ENCODE measurements at regions not wholly inside any gene's neighbourhood (a gene's known extent, or its start where the extent isn't known, plus 50 kb on each side); places are given as distances from the start of the nearest gene placed in this dataset.

GRCh38 chr20:57898332-57898731, 188.5 kb upstream of the PMEPA1 start:
- H4K20me1 ChIP-seq (ENCODE audit: insufficient read depth, low read length) = no peaks in the 10 kb centered on the region
- no peak for ATAC-seq (ENCODE audit: low read depth)
- no peaks in the 10 kb centered on the region for H3K4me1 ChIP-seq (ENCODE audit: control insufficient read depth, insufficient read depth, low read length)
- H4K5ac ChIP-seq (ENCODE audit: low read depth, low read length) = no peak overlapping the region
- no peak for DNase-seq
- H3K36me3 ChIP-seq (ENCODE audit: control insufficient read depth, insufficient read depth, low read length) = no peaks in the 10 kb centered on the region
- no peak overlapping the region for H4K8ac ChIP-seq (ENCODE audit: low read depth in 2 of 2, low read length in 2 of 2)
- WGBS, 2 experiments (ENCODE audit: extremely low coverage in 2 of 2, insufficient read length in 1 of 2) = no CpG with 5 or more reads among the region's 4 CpGs
- H3K18ac ChIP-seq (ENCODE audit: low read depth, low read length) = no peak overlapping the region
- no peaks in the 10 kb centered on the region for H3K9me1 ChIP-seq (ENCODE audit: insufficient read depth, low read length)
- dilution Hi-C loops (cut with HindIII; ENCODE audit: low sequenced_read_pairs, unreplicated experiment) = no loop called here
- no peak overlapping the region for H4K91ac ChIP-seq (ENCODE audit: insufficient read depth, low read depth, low read length)
- H2BK120ac ChIP-seq (ENCODE audit: low read depth, low read length) = no peak overlapping the region
- no peak overlapping the region for H3K14ac ChIP-seq (replicated peaks; ENCODE audit: low read depth, low read length)
- no peak overlapping the region for H2BK20ac ChIP-seq (ENCODE audit: low read depth, low read length)
- no peaks in the 10 kb centered on the region for H3K79me1 ChIP-seq (ENCODE audit: low read depth in 1 of 2, low read length in 2 of 2)
- CTCF ChIA-PET = no interaction called here
- no peak overlapping the region for H2AK9ac ChIP-seq (replicated peaks; ENCODE audit: low read depth, low read length, poor library complexity)
- H3K27me3 ChIP-seq (ENCODE audit: control insufficient read depth, insufficient read depth, low read length) = peaks cover 9% of the 10 kb centered on the region
- no peak overlapping the region for H2AK5ac ChIP-seq (ENCODE audit: low read depth, low read length)
- H2BK5ac ChIP-seq (ENCODE audit: low read depth, low read length, poor library complexity, severe bottlenecking) = no peak overlapping the region
- no peak overlapping the region for H2AFZ ChIP-seq (replicated peaks; ENCODE audit: low read length, poor library complexity)
- POLR2A ChIA-PET (ENCODE audit: unreplicated experiment) = no interaction called here
- no peak overlapping the region for H3K4me3 ChIP-seq (ENCODE audit: insufficient read depth, low read depth, low read length)
- intact Hi-C loops (cut with micrococcal nuclease) = no loop called here
- no peak overlapping the region for H2BK15ac ChIP-seq (ENCODE audit: low read depth, low read length)
- H3K4ac ChIP-seq (ENCODE audit: low read depth, low read length) = no peak overlapping the region
- H3K27ac ChIP-seq (ENCODE audit: insufficient read depth, low read length) = no peak overlapping the region
- no TSS peak for BruUV-seq (replicated peaks)
- in situ Hi-C loops (cut with MboI; ENCODE audit: low sequenced_read_pairs) = no loop called here
- H3K9ac ChIP-seq (ENCODE audit: low read depth, low read length) = no peak overlapping the region
- H3K23ac ChIP-seq (ENCODE audit: low read depth, low read length) = no peak overlapping the region
- no peak overlapping the region for H3K4me2 ChIP-seq (ENCODE audit: low read depth, low read length)
- no peak overlapping the region for H3K56ac ChIP-seq (ENCODE audit: extremely low read depth, insufficient read depth, low read length)
- TF ChIP-seq RCOR1 (IDR thresholded peaks at IDR 0.05; ENCODE audit: insufficient replicate concordance, low read length) = no peak
- TF ChIP-seq POLR2A (IDR thresholded peaks at IDR 0.05; ENCODE audit: low read depth, low read length) = no peak
- no peak for TF ChIP-seq MAZ (IDR thresholded peaks at IDR 0.05; ENCODE audit: borderline replicate concordance, low read depth, low read length)
- no peaks in the 10 kb centered on the region for H3K9me3 ChIP-seq (ENCODE audit: control insufficient read depth, insufficient read depth, low read length)

All from IMR-90 (cell line).